Activated CD4-positive, alpha-beta T cell treated with anti-CD3 and anti-CD28 coated beads, Interleukin-2, amount 10 ng/mL, durations not matched to agents 24 days and 14 days (primary cell): ENCODE measurements at regions not wholly inside any gene's neighbourhood (a gene's known extent, or its start where the extent isn't known, plus 50 kb on each side); places are given as distances from the start of the nearest gene placed in this dataset.
A peak's percentile ranks its signal among the peaks of the same experiment; 100 is the strongest.

Experiments
- DNase-seq: peaks from one replicate; pipeline ENCODE4 v3.0.0; 2022
- H3K27ac Mint-ChIP-seq: one replicate; pipeline ENCODE4 v1.8.0; 2022; ENCODE audit warnings: mild to moderate bottlenecking, mixed read lengths
- H3K27me3 Mint-ChIP-seq: one replicate; pipeline ENCODE4 v1.8.0; 2022; ENCODE audit warnings: mixed read lengths
- H3K36me3 Mint-ChIP-seq: one replicate; pipeline ENCODE4 v1.8.0; 2022; ENCODE audit warnings: low read depth, mild to moderate bottlenecking, mixed read lengths
- H3K4me1 Mint-ChIP-seq: one replicate; pipeline ENCODE4 v1.8.0; 2021; ENCODE audit warnings: mixed read lengths
- H3K4me3 Mint-ChIP-seq: one replicate; pipeline ENCODE4 v1.8.0; 2022; ENCODE audit warnings: mild to moderate bottlenecking, moderate library complexity, mixed read lengths
- H3K9me3 Mint-ChIP-seq: one replicate; pipeline ENCODE4 v1.8.0; 2021; ENCODE audit warnings: mixed read lengths
- intact Hi-C: fragments of 100-400 bp; cut with micrococcal nuclease; formaldehyde crosslinking; loops from one replicate; pipeline ENCODE4 v1.15.1; 2023

GRCh38 chr4:128591482-128591881 lies 218.0 kb upstream of the JADE1 start:
- Mint-ChIP-seq H3K4me1 (no peaks in the 10 kb centered on the region), H3K9me3 (peaks cover 17% of the 10 kb centered on the region), H3K4me3 (no peak overlapping the region), H3K36me3 (no peaks in the 10 kb centered on the region), H3K27ac (no peak overlapping the region), H3K27me3 (peaks cover 2% of the 10 kb centered on the region)
- intact Hi-C loops: no loop called here
- no peak for DNase-seq

DNA sequence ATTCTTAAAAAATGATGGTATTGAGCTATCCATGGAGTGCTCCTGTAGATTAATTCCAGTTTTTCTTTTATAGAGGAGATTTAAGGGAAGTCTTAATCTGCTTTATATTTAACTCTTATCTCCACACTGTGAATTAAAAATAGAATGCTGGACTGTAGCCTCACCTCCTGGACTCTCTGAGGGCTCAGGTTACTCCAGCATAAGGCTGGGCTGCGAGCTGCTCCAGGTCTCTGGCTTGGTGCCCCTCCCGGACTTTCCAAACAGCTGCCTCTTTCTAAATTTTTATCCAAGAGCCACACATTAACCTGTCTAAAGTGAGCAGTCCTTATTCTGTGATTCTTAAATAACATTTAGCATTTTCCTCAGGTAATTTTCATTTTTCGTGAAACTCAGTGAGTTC lies 218.7 kb upstream of the JADE1 start:
- Mint-ChIP-seq H3K9me3 (peaks cover 15% of the 10 kb centered on the region), H3K4me3 (no peak overlapping the region), H3K4me1 (no peaks in the 10 kb centered on the region), H3K27me3 (peaks cover 2% of the 10 kb centered on the region), H3K27ac (no peak overlapping the region), H3K36me3 (no peaks in the 10 kb centered on the region)
- DNase-seq: no peak
- intact Hi-C loops: no loop called here

- H3K4me1 Mint-ChIP-seq: no peaks in the 10 kb centered on the region
- intact Hi-C loops: no loop called here
- no peak for DNase-seq
- H3K9me3 Mint-ChIP-seq: peaks cover 13% of the 10 kb centered on the region
- no peak overlapping the region for H3K4me3 Mint-ChIP-seq
- peaks cover 2% of the 10 kb centered on the region for H3K27me3 Mint-ChIP-seq
- no peak overlapping the region for H3K27ac Mint-ChIP-seq
- H3K36me3 Mint-ChIP-seq: no peaks in the 10 kb centered on the region
Observed at GRCh38 chr4:128590034-128590740, 219.3 kb upstream of the JADE1 start.

DNA sequence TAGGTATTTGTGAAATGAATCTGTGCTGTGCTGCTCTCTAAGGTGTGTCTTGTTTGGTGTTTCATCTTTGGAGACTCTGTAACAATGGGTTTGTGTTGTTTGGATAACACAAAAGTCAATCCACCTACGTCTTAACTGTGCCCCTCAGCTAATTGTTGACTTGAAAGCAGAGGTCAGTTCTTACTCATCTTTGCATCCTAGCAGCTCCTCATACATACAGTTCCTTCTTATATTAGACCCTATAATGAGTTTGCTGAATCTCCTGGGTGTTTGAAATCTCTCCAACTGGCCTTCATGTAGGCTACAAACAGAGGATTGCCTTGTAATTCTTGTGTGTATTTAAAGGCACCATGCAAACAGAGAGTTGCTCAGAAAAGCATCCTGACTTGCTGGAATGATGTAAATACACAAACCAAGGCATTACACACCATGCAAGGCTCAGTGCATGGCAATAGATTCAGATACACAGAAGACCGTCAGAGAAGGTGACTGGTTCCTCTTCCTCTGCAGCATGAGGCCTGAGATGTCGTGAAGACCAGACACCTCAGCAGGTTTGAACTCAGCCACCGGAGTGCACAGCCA lies 220.0 kb upstream of the JADE1 start:
- Mint-ChIP-seq H3K9me3 (peaks cover 9% of the 10 kb centered on the region), H3K27ac (no peak overlapping the region), H3K4me1 (no peaks in the 10 kb centered on the region)

GRCh38 chr4:128587382-128587781 lies 222.1 kb upstream of the JADE1 start:
- no peaks in the 10 kb centered on the region for H3K36me3 Mint-ChIP-seq
- no peak overlapping the region for H3K4me3 Mint-ChIP-seq
- no peaks in the 10 kb centered on the region for H3K27me3 Mint-ChIP-seq
- intact Hi-C loops: no loop called here
- H3K27ac Mint-ChIP-seq: no peak overlapping the region
- H3K4me1 Mint-ChIP-seq: no peaks in the 10 kb centered on the region
- no peaks in the 10 kb centered on the region for H3K9me3 Mint-ChIP-seq
- DNase-seq: no peak

More for the DNA sequence above, 220.0 kb upstream of the JADE1 start:
- peaks cover under 1% of the 10 kb centered on the region for H3K27me3 Mint-ChIP-seq
- no peak for DNase-seq
- intact Hi-C loops: no loop called here
- H3K36me3 Mint-ChIP-seq: no peaks in the 10 kb centered on the region
- no peak overlapping the region for H3K4me3 Mint-ChIP-seq

DNA sequence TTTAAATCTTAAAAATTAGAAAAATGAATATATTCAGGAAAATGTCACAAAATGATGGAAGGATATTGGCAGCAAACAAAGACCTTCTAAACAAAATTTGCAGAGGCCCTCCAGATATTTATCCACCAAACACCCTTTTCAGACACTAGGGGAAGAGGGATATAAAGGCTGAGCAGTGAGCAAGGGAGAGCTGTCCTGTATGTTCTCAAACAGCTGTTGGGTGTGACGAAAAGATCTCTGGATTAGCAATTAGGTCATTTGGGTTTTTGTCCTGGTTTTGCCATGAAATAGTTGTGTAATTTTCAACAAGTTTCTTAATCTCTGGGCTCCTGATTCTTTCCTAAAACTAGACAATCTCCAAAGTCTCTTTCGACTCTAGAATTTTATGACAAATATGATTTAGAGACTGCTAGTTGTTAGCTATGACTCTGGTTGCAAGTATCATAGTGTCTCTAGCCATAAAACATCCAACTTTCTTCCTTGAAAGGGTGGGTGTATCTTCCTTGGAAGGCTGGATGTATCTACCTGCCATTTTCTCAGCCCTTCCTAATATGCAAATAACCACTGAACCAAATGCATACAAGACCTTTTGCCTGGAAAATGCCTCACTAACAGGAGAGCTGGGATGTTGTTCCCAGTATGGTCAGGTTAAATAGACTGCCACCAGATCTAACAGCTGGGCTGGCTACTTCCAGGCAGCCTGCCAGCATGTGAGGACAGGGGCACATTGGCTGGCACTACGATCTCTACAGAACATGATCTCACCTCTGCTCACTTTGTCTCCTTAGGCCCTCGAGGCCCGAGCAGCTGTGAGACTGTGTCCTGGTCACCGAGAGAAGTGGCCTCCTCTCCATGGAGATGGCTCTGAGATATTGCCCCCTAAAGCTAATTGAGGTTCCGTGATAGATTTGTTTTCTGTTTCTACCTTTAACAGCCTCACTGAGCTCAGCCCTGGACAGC lies 225.5 kb upstream of the JADE1 start:
- DNase-seq: no peak
- H3K4me3 Mint-ChIP-seq: no peak overlapping the region
- H3K9me3 Mint-ChIP-seq: no peaks in the 10 kb centered on the region
- intact Hi-C loops: no loop called here
- no peaks in the 10 kb centered on the region for H3K4me1 Mint-ChIP-seq
- H3K36me3 Mint-ChIP-seq: no peaks in the 10 kb centered on the region
- H3K27me3 Mint-ChIP-seq: peaks cover 1% of the 10 kb centered on the region
- no peak overlapping the region for H3K27ac Mint-ChIP-seq

GRCh38 chr4:128582427-128582870 lies 227.1 kb upstream of the JADE1 start:
- Mint-ChIP-seq H3K4me1 (no peaks in the 10 kb centered on the region), H3K4me3 (no peak overlapping the region), H3K27ac (no peak overlapping the region), H3K9me3 (no peaks in the 10 kb centered on the region), H3K36me3 (no peaks in the 10 kb centered on the region), H3K27me3 (peaks cover 1% of the 10 kb centered on the region)
- no peak for DNase-seq
- intact Hi-C loops: no loop called here

- DNase-seq: no peak
- H3K4me3 Mint-ChIP-seq: no peak overlapping the region
- H3K36me3 Mint-ChIP-seq: no peaks in the 10 kb centered on the region
- H3K27ac Mint-ChIP-seq: no peak overlapping the region
- H3K4me1 Mint-ChIP-seq: no peaks in the 10 kb centered on the region
- no peaks in the 10 kb centered on the region for H3K9me3 Mint-ChIP-seq
- peaks cover 1% of the 10 kb centered on the region for H3K27me3 Mint-ChIP-seq
- intact Hi-C loops: no loop called here
Observed at GRCh38 chr4:128579154-128579853, 230.2 kb upstream of the JADE1 start.

DNA sequence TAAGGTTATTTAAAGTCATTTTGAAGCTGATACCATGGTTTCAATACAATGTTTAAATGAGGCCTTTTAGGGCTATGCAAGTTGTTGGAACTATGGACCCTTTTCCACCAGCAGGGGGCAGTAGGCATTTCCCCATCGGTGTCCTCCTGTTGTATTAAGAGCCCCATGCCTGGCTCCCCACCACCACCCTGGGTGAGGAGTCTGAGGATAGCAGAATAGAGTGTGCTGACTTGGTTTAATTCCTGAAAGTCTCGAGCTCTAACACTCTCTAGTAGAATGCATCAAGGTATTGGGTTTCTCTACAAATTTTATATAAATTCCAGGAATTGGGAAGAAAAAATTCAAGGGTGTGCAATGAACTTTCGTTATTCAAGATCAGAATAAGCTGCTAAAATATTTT lies 234.8 kb upstream of the JADE1 start:
- Mint-ChIP-seq H3K4me1 (no peaks in the 10 kb centered on the region), H3K4me3 (no peak overlapping the region), H3K9me3 (no peaks in the 10 kb centered on the region), H3K27ac (no peak overlapping the region), H3K36me3 (no peaks in the 10 kb centered on the region), H3K27me3 (peaks cover 3% of the 10 kb centered on the region)
- peak; percentile 89 for DNase-seq
- intact Hi-C loops: loop anchor here (1.0 to 5.0 kb wide), 2 partner anchors 238 to 289 kb away; no protein-coding TSS in a partner anchor

- H3K9me3 Mint-ChIP-seq: no peaks in the 10 kb centered on the region
- intact Hi-C loops: loop anchor here (1.0 to 5.0 kb wide), 2 partner anchors 238 to 289 kb away; no protein-coding TSS in a partner anchor
- H3K36me3 Mint-ChIP-seq: no peaks in the 10 kb centered on the region
- DNase-seq: no peak
- H3K27me3 Mint-ChIP-seq: peaks cover 6% of the 10 kb centered on the region
- H3K27ac Mint-ChIP-seq: no peak overlapping the region
- H3K4me1 Mint-ChIP-seq: no peaks in the 10 kb centered on the region
- no peak overlapping the region for H3K4me3 Mint-ChIP-seq
Observed at GRCh38 chr4:128573781-128574508, 235.6 kb upstream of the JADE1 start.

DNA sequence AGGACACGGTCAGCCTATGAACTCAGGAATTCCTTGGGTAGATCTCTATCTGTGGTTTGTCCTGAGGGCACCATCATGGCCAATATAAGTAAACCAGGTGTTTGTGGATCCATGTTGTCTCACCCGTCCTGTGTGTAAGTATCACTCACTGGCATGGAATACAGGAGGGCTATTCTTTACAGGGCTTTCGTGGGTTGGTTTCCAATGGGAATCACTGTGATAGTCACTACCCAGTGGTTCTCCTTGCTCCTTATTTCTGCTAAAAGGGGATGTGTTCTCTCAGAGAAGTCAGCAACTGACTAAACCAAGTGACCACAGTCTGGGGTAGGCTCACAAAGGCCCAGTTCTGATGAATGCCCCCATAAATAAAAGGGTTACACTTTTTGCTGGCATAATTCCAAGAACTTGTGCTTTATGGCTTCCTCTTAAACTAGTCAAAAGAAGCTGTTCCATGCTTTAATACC lies 236.7 kb upstream of the JADE1 start:
- Mint-ChIP-seq H3K36me3 (no peaks in the 10 kb centered on the region), H3K27ac (no peak overlapping the region), H3K27me3 (peaks cover 12% of the 10 kb centered on the region), H3K4me1 (no peaks in the 10 kb centered on the region), H3K9me3 (no peaks in the 10 kb centered on the region), H3K4me3 (no peak overlapping the region)
- no peak for DNase-seq
- intact Hi-C loops: loop anchor here (5.0 kb wide), 1 partner anchor 239 kb away; no protein-coding TSS in a partner anchor

GRCh38 chr4:128571747-128572146 lies 237.8 kb upstream of the JADE1 start:
- Mint-ChIP-seq H3K27me3 (peaks cover 14% of the 10 kb centered on the region), H3K36me3 (no peaks in the 10 kb centered on the region), H3K4me3 (no peak overlapping the region), H3K4me1 (no peaks in the 10 kb centered on the region), H3K27ac (no peak overlapping the region), H3K9me3 (no peaks in the 10 kb centered on the region)
- intact Hi-C loops: loop anchor here (5.0 kb wide), 1 partner anchor 241 kb away; no protein-coding TSS in a partner anchor
- DNase-seq: no peak
